ENCODE measurements at regions not wholly inside any gene's neighbourhood (a gene's known extent, or its start where the extent isn't known, plus 50 kb on each side); places are given as distances from the start of the nearest gene placed in this dataset.

DNA sequence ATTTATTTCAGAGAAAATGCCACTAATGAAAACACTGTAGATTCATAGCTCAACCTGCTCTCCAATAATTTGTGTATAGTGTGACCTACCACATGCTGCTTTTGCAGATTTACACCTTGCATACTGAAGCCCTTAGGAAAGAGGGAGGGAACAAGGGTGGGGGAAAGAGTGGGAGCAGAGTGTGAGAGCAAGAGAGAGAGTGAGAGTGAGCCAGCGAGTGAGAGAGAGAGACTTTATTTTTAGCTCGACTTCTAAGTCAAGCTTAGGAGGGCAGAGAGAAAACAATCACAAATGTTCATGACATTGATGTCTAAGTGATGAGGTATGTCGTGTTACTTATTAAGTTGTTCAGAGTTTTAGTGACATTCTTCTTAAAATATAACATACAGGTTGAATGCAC is 112.5 kb upstream of the HAND2 start:
- TF ChIP-seq EZH2phosphoT487 (IDR thresholded peaks at IDR 0.05) (no peak), EZH2 (IDR thresholded peaks at IDR 0.05) (no peak)
- TF ChIP-seq, protein P1, sequence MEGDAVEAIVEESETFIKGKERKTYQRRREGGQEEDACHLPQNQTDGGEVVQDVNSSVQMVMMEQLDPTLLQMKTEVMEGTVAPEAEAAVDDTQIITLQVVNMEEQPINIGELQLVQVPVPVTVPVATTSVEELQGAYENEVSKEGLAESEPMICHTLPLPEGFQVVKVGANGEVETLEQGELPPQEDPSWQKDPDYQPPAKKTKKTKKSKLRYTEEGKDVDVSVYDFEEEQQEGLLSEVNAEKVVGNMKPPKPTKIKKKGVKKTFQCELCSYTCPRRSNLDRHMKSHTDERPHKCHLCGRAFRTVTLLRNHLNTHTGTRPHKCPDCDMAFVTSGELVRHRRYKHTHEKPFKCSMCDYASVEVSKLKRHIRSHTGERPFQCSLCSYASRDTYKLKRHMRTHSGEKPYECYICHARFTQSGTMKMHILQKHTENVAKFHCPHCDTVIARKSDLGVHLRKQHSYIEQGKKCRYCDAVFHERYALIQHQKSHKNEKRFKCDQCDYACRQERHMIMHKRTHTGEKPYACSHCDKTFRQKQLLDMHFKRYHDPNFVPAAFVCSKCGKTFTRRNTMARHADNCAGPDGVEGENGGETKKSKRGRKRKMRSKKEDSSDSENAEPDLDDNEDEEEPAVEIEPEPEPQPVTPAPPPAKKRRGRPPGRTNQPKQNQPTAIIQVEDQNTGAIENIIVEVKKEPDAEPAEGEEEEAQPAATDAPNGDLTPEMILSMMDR (IDR thresholded peaks at IDR 0.05): no peak
